ENCODE measurements at regions not wholly inside any gene's neighbourhood (a gene's known extent, or its start where the extent isn't known, plus 50 kb on each side); places are given as distances from the start of the nearest gene placed in this dataset.

DNA sequence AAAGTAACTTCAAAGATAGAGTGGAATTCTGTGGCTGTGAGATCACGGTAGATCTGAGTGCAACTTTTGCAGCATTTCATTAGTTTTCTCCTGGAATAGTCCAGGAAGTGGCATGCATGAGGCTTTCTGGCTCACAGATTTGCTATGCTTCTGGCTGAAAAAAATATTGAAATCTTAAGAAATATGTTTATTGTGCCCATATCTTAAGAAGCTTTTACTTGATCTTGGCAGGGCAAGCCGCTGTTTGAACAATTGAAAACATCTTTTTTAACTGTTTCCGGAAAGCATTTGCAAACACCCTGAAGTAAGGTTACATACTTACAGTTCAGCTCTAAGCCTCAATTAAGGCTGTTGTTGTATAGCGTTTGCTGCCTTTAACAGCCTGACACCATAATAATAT is 135.7 kb upstream of the GDNF start:
- peak; percentile 4 for DNase-seq
- TF ChIP-seq, protein P1, sequence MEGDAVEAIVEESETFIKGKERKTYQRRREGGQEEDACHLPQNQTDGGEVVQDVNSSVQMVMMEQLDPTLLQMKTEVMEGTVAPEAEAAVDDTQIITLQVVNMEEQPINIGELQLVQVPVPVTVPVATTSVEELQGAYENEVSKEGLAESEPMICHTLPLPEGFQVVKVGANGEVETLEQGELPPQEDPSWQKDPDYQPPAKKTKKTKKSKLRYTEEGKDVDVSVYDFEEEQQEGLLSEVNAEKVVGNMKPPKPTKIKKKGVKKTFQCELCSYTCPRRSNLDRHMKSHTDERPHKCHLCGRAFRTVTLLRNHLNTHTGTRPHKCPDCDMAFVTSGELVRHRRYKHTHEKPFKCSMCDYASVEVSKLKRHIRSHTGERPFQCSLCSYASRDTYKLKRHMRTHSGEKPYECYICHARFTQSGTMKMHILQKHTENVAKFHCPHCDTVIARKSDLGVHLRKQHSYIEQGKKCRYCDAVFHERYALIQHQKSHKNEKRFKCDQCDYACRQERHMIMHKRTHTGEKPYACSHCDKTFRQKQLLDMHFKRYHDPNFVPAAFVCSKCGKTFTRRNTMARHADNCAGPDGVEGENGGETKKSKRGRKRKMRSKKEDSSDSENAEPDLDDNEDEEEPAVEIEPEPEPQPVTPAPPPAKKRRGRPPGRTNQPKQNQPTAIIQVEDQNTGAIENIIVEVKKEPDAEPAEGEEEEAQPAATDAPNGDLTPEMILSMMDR (IDR thresholded peaks at IDR 0.05): no peak
- Mint-ChIP-seq H3K27me3 (ENCODE audit: insufficient read depth) (peaks cover 3% of the 10 kb centered on the region; the same call in 1 of the 2 replicates), H3K9me3 (no peaks in the 10 kb centered on the region; the same call in 1 of the 2 replicates), H3K4me3 (no peak overlapping the region), H3K36me3 (ENCODE audit: low read depth) (no peaks in the 10 kb centered on the region), H3K4me1 (ENCODE audit: low read depth) (no peaks in the 10 kb centered on the region), H3K27ac (no peak overlapping the region)

DNA sequence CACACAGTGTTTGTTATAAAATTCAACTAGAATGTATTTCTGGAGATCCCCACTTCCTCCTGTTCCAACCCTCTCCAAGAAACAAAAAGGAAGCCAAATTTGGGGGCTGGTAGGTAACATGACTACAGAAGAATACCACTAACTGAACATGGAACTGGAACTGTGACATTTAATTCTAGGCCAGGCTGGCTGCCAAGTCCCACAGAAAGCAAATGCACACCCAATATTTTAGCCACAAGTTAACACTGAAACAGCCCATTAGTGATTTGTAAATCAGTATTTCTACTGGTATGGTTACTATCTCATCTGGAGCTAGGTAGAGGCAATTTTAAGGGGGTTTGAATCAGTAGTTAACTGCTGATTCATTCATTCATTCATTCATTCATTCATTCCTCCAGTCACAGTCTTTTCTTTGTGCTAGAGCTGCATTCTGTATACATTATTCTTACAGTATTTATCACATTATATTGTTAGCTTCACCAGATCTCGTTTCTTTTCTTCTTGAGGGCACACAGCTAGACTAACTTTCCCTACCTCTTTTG is 131.7 kb upstream of the GDNF start:
- Mint-ChIP-seq H3K4me3 (no peak overlapping the region), H3K9me3 (no peaks in the 10 kb centered on the region), H3K27me3 (ENCODE audit: insufficient read depth) (peaks cover 3% of the 10 kb centered on the region), H3K27ac (no peak overlapping the region), H3K36me3 (ENCODE audit: low read depth) (no peaks in the 10 kb centered on the region), H3K4me1 (ENCODE audit: low read depth) (no peaks in the 10 kb centered on the region)
- TF ChIP-seq, protein P1 (IDR thresholded peaks at IDR 0.05): no peak
- DNase-seq: no peak

GRCh38 chr5:37966871-37967270 is 127.0 kb upstream of the GDNF start:
- Mint-ChIP-seq H3K9me3 (no peaks in the 10 kb centered on the region), H3K4me1 (ENCODE audit: low read depth) (peaks cover 6% of the 10 kb centered on the region; the same call in 1 of the 2 replicates), H3K27me3 (ENCODE audit: insufficient read depth) (peaks cover 2% of the 10 kb centered on the region), H3K36me3 (ENCODE audit: low read depth) (no peaks in the 10 kb centered on the region), H3K27ac (no peak overlapping the region), H3K4me3 (no peak overlapping the region)
- TF ChIP-seq, protein P1 (IDR thresholded peaks at IDR 0.05): no peak
- no peak for DNase-seq

- H3K36me3 Mint-ChIP-seq (ENCODE audit: low read depth): no peaks in the 10 kb centered on the region
- no peak overlapping the region for H3K27ac Mint-ChIP-seq
- DNase-seq: no peak
- TF ChIP-seq, protein P1 (IDR thresholded peaks at IDR 0.05): no peak
- no peaks in the 10 kb centered on the region for H3K9me3 Mint-ChIP-seq
- peaks cover 2% of the 10 kb centered on the region for H3K27me3 Mint-ChIP-seq (ENCODE audit: insufficient read depth)
- peaks cover 6% of the 10 kb centered on the region; the same call in 1 of the 2 replicates for H3K4me1 Mint-ChIP-seq (ENCODE audit: low read depth)
- no peak overlapping the region for H3K4me3 Mint-ChIP-seq
Observed at GRCh38 chr5:37966291-37966690, 126.5 kb upstream of the GDNF start.

GRCh38 chr5:37962389-37962788 is 122.5 kb upstream of the GDNF start:
- Mint-ChIP-seq H3K4me1 (ENCODE audit: low read depth) (peaks cover 6% of the 10 kb centered on the region; the same call in 1 of the 2 replicates), H3K9me3 (peaks cover 22% of the 10 kb centered on the region), H3K36me3 (ENCODE audit: low read depth) (peaks cover 6% of the 10 kb centered on the region), H3K27me3 (ENCODE audit: insufficient read depth) (peaks cover 2% of the 10 kb centered on the region), H3K27ac (no peak overlapping the region), H3K4me3 (no peak overlapping the region)
- DNase-seq: no peak
- TF ChIP-seq, protein P1 (IDR thresholded peaks at IDR 0.05): no peak

Data from HFFc6 (cell line).